Stomach smooth muscle (tissue), 2 donors: ENCODE measurements at regions not wholly inside any gene's neighbourhood (a gene's known extent, or its start where the extent isn't known, plus 50 kb on each side); places are given as distances from the start of the nearest gene placed in this dataset.
A peak's percentile ranks its signal among the peaks of the same experiment; 100 is the strongest.

Experiments used
- H3K27ac ChIP-seq: one replicate; pipeline ENCODE4 v1.7.0; 2013; ENCODE audit warnings: mild to moderate bottlenecking, low read length, inconsistent platforms
- H3K27me3 ChIP-seq, 2 donors: one replicate each; pipeline ENCODE4 v1.7.0; 2013; ENCODE audit warnings: low read length in 2 of 2; ENCODE audit not compliant: insufficient read depth in 2 of 2, control insufficient read depth in 1 of 2
- H3K36me3 ChIP-seq, 2 donors: one replicate each; pipeline ENCODE4 v1.7.0; 2013; ENCODE audit warnings: low read length in 2 of 2; ENCODE audit not compliant: control insufficient read depth in 2 of 2, insufficient read depth in 2 of 2
- H3K4me1 ChIP-seq: one replicate; pipeline ENCODE4 v1.7.0; 2013; ENCODE audit warnings: low read length; ENCODE audit not compliant: control insufficient read depth, insufficient read depth
- H3K4me3 ChIP-seq, 2 donors: one replicate each; pipeline ENCODE4 v1.7.0; 2013; ENCODE audit warnings: low read length in 2 of 2
- H3K9ac ChIP-seq, 2 donors: one replicate each; pipeline ENCODE4 v1.7.0; 2013; ENCODE audit warnings: low read length in 2 of 2, mild to moderate bottlenecking in 1 of 2
- H3K9me3 ChIP-seq, 2 donors: one replicate each; pipeline ENCODE4 v1.7.0; 2013; ENCODE audit warnings: low read length in 2 of 2; ENCODE audit not compliant: control insufficient read depth in 2 of 2
- donor health status: healthy.
- donor health status: Pancreatic carcinoma.

DNA sequence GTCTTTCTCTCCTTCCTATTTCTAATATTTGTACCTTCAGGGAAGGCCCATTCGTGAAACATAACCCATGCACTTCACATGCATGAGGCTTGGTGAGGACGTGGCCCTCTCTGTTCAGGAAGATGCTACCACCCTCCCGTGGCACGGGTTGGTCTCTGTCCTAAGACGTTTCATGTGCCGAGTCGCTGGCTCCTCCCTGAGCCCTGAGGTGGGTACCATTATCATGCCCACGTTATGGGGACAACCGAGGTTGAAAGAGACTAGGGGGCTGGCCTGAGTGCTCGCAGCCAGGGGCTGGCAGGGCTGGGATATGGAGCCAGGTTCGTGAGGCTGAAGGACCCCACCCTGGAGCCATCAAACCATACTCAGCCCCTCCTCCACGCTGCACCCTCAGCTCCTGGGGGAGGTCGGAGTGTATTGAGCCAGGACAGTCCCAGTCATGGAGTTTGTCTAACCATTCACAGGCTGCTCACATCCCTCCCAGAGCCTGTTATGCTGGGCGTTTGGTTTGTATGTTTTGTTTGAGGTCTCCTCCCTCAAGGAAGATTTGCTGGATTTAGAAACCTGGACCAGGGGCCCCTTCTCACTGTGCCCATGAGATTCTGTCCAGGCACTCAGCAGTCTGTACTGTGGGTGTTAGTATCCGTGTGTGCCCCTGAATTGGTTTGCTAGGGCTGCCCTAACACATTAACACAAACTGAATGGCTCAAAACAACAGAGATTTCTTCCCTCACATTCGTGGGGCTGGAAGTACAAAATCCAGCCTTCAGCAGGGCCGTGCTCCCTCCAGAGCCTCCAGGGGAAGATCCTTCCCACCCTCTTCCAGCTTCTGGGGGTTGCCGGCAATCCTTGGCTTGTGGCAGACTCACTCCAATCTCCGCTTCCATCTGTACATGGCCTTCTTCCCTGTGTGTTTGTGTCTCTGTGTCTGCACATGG is 88.3 kb downstream of the ANKRD60 start:
- Histone ChIP-seq H3K27ac (no peak overlapping the region), H3K27me3 (peaks cover 23 to 27% of the 10 kb centered on the region in 2 donors), H3K9ac (no peak overlapping the region), H3K4me3 (no peak overlapping the region), H3K4me1 (no peaks in the 10 kb centered on the region), H3K36me3 (no peaks in the 10 kb centered on the region), H3K9me3 (peaks cover 0 to 3% of the 10 kb centered on the region in 2 donors)

DNA sequence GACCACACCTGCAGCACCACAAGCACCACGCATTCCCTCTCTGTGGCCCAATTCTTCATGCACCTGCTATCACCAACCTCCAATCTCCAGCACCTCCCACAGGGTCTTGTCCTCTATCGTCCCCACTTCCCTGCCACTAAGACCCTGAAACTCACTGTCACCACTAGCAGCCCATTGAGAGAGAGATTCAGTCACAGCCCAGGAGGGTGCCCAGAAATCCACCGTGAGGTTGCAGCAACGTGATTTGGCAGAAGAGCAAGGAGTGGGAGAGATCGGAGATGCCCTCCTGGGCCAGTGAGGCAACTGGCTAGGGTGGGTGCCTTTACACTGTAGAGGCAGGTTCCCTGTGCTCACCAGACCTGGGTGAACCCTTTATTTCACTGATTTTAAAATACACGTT is 90.1 kb downstream of the ANKRD60 start:
- Histone ChIP-seq H3K27me3 (peaks cover 23 to 29% of the 10 kb centered on the region in 2 donors), H3K4me3 (no peak overlapping the region), H3K9me3 (no peaks in the 10 kb centered on the region)

GRCh38 chr20:58137651-58138265 is 90.7 kb downstream of the ANKRD60 start:
- Histone ChIP-seq H3K4me1 (no peaks in the 10 kb centered on the region), H3K27me3 (peaks cover 23 to 30% of the 10 kb centered on the region in 2 donors), H3K4me3 (no peak overlapping the region), H3K27ac (no peak overlapping the region), H3K9ac (no peak overlapping the region), H3K9me3 (no peaks in the 10 kb centered on the region), H3K36me3 (no peaks in the 10 kb centered on the region)

More for the DNA sequence above, 90.1 kb downstream of the ANKRD60 start:
- Histone ChIP-seq H3K36me3 (no peaks in the 10 kb centered on the region), H3K4me1 (no peaks in the 10 kb centered on the region), H3K9ac (no peak overlapping the region), H3K27ac (no peak overlapping the region)

DNA sequence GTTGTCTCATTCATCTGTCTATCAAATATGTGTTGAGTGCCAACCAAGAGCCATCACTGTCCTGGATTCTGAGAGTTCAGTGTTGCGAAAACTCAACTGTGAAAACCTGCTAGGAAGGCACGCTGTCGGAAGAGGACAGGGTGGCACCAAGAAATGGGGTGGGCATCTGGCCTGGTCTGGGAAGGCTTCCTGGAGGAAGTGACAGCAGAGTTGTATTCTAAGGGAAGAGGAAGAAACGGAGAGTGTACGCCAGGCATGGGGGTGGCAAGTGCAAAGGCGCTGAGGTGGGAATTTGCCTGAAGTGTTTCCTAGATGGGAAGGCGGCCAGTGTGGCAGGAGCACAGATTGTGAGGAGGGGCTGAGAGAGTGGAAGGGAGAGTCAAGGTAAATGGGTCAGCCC is 91.2 kb downstream of the ANKRD60 start:
- H3K27me3 ChIP-seq, result peaks cover 23 to 30% of the 10 kb centered on the region in 2 donors
- no peak overlapping the region for H3K9ac ChIP-seq

DNA sequence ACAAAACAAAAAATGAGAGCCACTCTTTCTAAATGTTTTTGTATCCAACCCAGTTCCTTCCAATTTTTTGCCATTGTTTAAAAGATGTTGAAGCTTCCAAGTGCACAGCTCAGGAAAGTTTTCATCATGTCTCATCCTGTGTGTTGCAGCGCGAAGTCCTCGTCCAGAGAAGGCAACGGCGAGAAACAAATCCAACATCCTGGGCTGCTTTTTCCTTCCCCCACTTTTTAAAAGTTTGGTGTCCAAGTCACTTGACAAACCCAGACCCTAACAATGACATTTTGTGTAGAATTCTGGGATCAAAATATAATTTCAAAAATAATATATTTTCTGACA is 92.3 kb downstream of the ANKRD60 start:
- Histone ChIP-seq H3K4me3 (no peak overlapping the region), H3K27ac (no peak overlapping the region), H3K9me3 (no peaks in the 10 kb centered on the region), H3K4me1 (peaks cover 4% of the 10 kb centered on the region), H3K27me3 (peaks cover 23 to 30% of the 10 kb centered on the region in 2 donors), H3K9ac (no peak overlapping the region), H3K36me3 (no peaks in the 10 kb centered on the region)

More for the DNA sequence above, 91.2 kb downstream of the ANKRD60 start:
- no peaks in the 10 kb centered on the region for H3K36me3 ChIP-seq
- no peak overlapping the region for H3K4me3 ChIP-seq
- H3K4me1 ChIP-seq, result no peaks in the 10 kb centered on the region
- H3K9me3 ChIP-seq, result no peaks in the 10 kb centered on the region
- H3K27ac ChIP-seq, result no peak overlapping the region

DNA sequence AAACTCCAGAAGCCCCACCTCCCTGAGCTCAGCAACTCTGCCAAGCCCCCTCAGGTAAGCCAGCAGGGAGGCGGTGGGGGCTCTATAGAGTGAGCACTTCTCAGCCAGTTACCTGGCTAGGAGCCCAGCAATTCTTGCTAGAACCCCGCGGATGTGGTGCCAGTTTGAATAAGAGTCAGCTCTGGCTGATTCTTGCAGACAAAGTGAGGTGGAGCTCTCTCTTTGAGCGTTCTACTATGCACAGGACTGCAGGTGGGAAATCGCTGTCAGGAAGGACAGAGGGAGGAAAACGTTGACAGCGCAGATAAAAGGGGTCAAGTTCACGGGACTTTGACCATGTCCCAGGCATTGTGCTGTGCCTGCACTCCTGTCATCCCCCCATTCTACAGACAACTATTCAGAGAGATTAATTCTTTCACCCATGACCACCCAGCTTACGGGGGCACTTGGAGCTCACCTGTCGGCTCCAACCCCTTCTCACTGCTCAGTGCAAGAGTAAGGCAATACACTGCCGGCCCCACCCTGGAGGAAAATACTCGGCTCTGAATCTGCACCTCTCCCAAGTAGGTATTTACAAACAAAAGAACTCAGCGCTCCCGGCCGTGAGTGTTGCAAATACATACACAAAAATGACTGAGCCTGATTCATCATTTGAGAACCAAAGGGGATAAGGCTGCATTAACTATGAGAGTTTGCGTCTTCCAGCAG is 92.9 kb downstream of the ANKRD60 start:
- peaks cover 22 to 33% of the 10 kb centered on the region in 2 donors for H3K27me3 ChIP-seq
- H3K9ac ChIP-seq, result no peak overlapping the region
- peaks cover 7% of the 10 kb centered on the region for H3K4me1 ChIP-seq
- no peaks in the 10 kb centered on the region for H3K36me3 ChIP-seq
- H3K27ac ChIP-seq, result no peak overlapping the region
- no peak overlapping the region for H3K4me3 ChIP-seq
- H3K9me3 ChIP-seq, result no peaks in the 10 kb centered on the region

DNA sequence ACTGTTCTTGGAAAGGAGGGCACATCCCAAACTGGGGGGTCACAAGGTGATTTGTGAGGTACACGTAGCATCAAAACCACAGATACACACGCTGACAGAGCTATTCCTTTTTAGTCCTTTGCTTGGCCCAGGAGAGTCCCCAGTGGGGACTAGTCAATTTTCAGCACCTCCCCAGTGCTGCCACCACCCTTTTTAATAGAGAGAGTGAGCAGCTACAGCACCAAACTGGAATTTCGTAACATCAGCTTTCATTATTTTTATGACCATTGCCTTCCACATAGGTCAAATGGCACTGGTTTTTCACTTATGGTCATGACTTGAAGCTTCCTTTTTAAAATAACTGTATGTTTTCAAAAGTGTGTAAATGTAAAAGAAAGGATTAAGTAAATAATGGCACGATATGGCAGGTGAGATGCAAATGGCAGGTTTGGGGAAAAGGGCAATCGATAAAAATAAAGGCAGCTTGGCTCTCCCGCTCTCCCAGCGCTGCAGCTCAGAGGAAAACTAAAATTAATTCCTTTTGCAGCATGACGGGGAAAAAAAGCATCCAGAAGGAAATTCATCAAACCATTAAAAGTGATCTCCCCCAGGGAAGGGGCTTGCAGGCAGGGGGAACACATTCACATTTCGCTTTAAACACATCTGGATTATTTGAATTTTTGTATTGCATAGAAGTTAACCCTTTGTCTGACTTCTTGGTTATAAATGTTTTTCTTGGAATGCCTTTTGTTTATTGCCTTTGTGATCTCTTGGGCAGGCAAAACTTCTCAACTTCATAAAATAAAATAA is 95.2 kb downstream of the ANKRD60 start:
- Histone ChIP-seq H3K27me3 (peaks cover 16 to 21% of the 10 kb centered on the region in 2 donors), H3K4me3 (no peak overlapping the region), H3K36me3 (no peaks in the 10 kb centered on the region), H3K9ac (no peak overlapping the region), H3K9me3 (no peaks in the 10 kb centered on the region), H3K27ac (no peak overlapping the region), H3K4me1 (peaks cover 7% of the 10 kb centered on the region)

- Histone ChIP-seq H3K36me3 (no peaks in the 10 kb centered on the region), H3K9me3 (peaks cover 0 to 1% of the 10 kb centered on the region in 2 donors), H3K4me1 (peaks cover 7% of the 10 kb centered on the region), H3K4me3 (peak overlapping the region; percentile 1 to 14), H3K27me3 (peaks cover 8 to 12% of the 10 kb centered on the region in 2 donors), H3K27ac (no peak overlapping the region), H3K9ac (peak overlapping the region in 1 of 2 donors; percentile 22)
These were observed 96.8 kb downstream of the ANKRD60 start for GRCh38 chr20:58131551-58132142.

DNA sequence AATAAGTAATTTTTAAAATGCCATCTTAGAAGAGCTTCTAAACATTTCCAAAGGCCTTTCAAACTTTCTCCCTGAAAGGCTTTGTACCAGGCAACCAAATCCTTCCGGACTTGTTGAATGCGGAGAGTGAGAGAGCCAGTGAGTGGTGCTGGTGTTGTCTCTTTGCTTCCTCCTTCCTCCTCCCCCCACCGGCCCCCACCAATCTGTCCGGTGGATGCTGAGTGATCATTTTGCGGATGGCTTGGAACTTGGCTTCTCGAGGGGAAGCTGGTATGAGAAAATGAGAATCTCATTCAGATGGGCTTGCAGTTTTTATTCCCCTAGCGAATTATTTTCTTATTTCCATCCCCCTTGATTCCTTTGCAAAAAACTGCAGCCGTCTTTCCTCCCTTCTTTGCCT is 97.3 kb downstream of the ANKRD60 start:
- Histone ChIP-seq H3K4me3 (peak overlapping the region in 1 of 2 donors; percentile 1), H3K9me3 (peaks cover 0 to 5% of the 10 kb centered on the region in 2 donors), H3K36me3 (no peaks in the 10 kb centered on the region), H3K4me1 (peaks cover 7% of the 10 kb centered on the region), H3K27me3 (peaks cover 8 to 12% of the 10 kb centered on the region in 2 donors), H3K9ac (no peak overlapping the region), H3K27ac (no peak overlapping the region)

DNA sequence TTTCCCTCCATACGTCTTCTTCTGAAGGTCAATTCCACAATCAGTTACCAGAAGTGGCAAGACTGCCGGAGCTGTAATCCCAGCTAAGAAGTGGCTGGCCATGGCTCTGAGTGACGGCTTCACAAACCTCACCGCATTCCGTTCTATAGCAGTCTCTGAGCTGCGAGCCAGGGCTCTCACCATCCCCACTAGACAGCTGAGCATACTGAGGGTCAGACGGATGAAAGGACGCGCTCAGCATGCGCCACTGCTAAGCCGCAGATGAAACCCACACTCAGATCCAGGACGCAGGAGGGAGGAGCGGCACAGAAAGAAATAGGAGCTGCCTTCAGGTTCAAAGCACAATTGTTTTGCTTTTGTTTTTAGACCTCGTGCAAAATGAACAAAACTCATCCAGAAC is 97.9 kb downstream of the ANKRD60 start:
- peaks cover 3 to 8% of the 10 kb centered on the region in 2 donors for H3K27me3 ChIP-seq
- peaks cover 0 to 5% of the 10 kb centered on the region in 2 donors for H3K9me3 ChIP-seq
- H3K4me1 ChIP-seq, result peaks cover 7% of the 10 kb centered on the region
- H3K36me3 ChIP-seq, result no peaks in the 10 kb centered on the region
- H3K27ac ChIP-seq, result no peak overlapping the region
- no peak overlapping the region for H3K9ac ChIP-seq
- no peak overlapping the region for H3K4me3 ChIP-seq
